Peyer's patch (tissue), 4 donors: ENCODE measurements at regions not wholly inside any gene's neighbourhood (a gene's known extent, or its start where the extent isn't known, plus 50 kb on each side); places are given as distances from the start of the nearest gene placed in this dataset.

Source experiments
- POLR2A ChIP-seq, 2 donors: fragments of 450-650 bp; IDR thresholded peaks; one replicate each; pipeline ENCODE4 v1.5.1; 2017; ENCODE audit warnings: antibody characterized with exemption in 2 of 2, mild to moderate bottlenecking in 2 of 2, moderate library complexity in 2 of 2
- TF ChIP-seq, protein P1 (sequence below), 6 experiments: fragments of 450-650 bp in 4 of 6; fragments of 200-600 bp in 2 of 6; sonication (generic) in 1 of 6; IDR thresholded peaks; one replicate each; pipeline ENCODE4 v1.5.1; 2017 to 2019; ENCODE audit warnings: antibody characterized with exemption in 6 of 6, mild to moderate bottlenecking in 3 of 6, moderate library complexity in 1 of 6

DNA sequence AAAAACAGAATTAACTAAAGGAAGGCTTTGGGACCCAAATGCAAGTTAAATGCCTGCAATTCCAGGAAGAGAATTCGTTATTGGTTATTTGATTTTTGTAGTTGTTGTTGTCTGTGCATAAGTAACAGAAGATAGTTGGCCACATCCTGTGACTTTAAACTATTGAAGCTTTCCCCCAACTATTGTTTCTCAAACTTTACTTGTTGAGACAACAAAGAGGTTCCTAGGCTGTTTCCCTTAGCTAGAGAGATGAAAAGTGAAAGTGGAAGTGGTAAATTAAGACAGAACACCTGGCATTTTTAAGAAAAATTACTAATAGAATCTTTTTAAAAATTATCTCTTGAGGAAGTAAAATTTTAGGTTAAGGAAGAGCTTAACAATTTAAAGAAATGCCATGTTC is 525.2 kb downstream of the PKHD1 start:
- TF ChIP-seq, protein P1, sequence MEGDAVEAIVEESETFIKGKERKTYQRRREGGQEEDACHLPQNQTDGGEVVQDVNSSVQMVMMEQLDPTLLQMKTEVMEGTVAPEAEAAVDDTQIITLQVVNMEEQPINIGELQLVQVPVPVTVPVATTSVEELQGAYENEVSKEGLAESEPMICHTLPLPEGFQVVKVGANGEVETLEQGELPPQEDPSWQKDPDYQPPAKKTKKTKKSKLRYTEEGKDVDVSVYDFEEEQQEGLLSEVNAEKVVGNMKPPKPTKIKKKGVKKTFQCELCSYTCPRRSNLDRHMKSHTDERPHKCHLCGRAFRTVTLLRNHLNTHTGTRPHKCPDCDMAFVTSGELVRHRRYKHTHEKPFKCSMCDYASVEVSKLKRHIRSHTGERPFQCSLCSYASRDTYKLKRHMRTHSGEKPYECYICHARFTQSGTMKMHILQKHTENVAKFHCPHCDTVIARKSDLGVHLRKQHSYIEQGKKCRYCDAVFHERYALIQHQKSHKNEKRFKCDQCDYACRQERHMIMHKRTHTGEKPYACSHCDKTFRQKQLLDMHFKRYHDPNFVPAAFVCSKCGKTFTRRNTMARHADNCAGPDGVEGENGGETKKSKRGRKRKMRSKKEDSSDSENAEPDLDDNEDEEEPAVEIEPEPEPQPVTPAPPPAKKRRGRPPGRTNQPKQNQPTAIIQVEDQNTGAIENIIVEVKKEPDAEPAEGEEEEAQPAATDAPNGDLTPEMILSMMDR (IDR thresholded peaks at IDR 0.05): no peak
- no peak for TF ChIP-seq POLR2A (IDR thresholded peaks at IDR 0.05)
